ENCODE measurements at regions not wholly inside any gene's neighbourhood (a gene's known extent, or its start where the extent isn't known, plus 50 kb on each side); places are given as distances from the start of the nearest gene placed in this dataset.
"Not testable (repeated sequence)": the region's sequence is repeated elsewhere in the genome, so short reads cannot be mapped to it uniquely, and the experiment has no call there.

- H3K36me3 Mint-ChIP-seq, result no peaks in the 10 kb centered on the region
- DNase-seq (ENCODE audit: low spot score in 2 of 2), result no peak
- H3K9me3 Mint-ChIP-seq, result no peaks in the 10 kb centered on the region
These were observed 623.3 kb upstream of the MANEA start for GRCh38 chr6:94953867-94954631.

GRCh38 chr6:94955156-94955555 is 622.2 kb upstream of the MANEA start:
- H3K9me3 Mint-ChIP-seq, result no peaks in the 10 kb centered on the region
- no peak for DNase-seq (ENCODE audit: low spot score in 2 of 2)
- ATAC-seq, result no peak
- H3K27ac Mint-ChIP-seq, result no peak overlapping the region
- H3K36me3 Mint-ChIP-seq, result no peaks in the 10 kb centered on the region

More at GRCh38 chr6:94953867-94954631, 623.3 kb upstream of the MANEA start:
- no peak for ATAC-seq
- H3K27ac Mint-ChIP-seq, result no peak overlapping the region

GRCh38 chr6:94956910-94957309 is 620.4 kb upstream of the MANEA start:
- Mint-ChIP-seq H3K36me3 (no peaks in the 10 kb centered on the region), H3K9me3 (peaks cover 0 to 7% of the 10 kb centered on the region in 2 donors), H3K27ac (no peak overlapping the region)
- ATAC-seq, result peak; percentile 40 to 54
- DNase-seq (ENCODE audit: low spot score in 2 of 2), result no peak

- DNase-seq (ENCODE audit: low spot score in 2 of 2); H3K27ac Mint-ChIP-seq; H3K36me3 Mint-ChIP-seq; ATAC-seq: not testable (repeated sequence)
- peaks cover 15 to 16% of the 10 kb centered on the region in 2 donors for H3K9me3 Mint-ChIP-seq
These were observed 612.6 kb upstream of the MANEA start for GRCh38 chr6:94964703-94965102.

- Mint-ChIP-seq H3K36me3 (no peaks in the 10 kb centered on the region), H3K9me3 (peaks cover 0 to 8% of the 10 kb centered on the region in 2 donors), H3K27ac (no peak overlapping the region)
- DNase-seq (ENCODE audit: low spot score in 2 of 2) (no peak), ATAC-seq (no peak)
These were observed 588.6 kb upstream of the MANEA start for GRCh38 chr6:94988701-94989100.

GRCh38 chr6:95017922-95018321 is 559.4 kb upstream of the MANEA start:
- no peak for DNase-seq (ENCODE audit: low spot score in 2 of 2)
- H3K27ac Mint-ChIP-seq, result no peak overlapping the region
- no peaks in the 10 kb centered on the region for H3K36me3 Mint-ChIP-seq
- no peak for ATAC-seq
- H3K9me3 Mint-ChIP-seq, result no peaks in the 10 kb centered on the region

Measured in activated naive CD4-positive, alpha-beta T cell treated with anti-CD3 and anti-CD28 coated beads, Interleukin-2, amount 50 U/mL, for 72 hours (primary cell).